A673 (cell line): ENCODE measurements at regions not wholly inside any gene's neighbourhood (a gene's known extent, or its start where the extent isn't known, plus 50 kb on each side); places are given as distances from the start of the nearest gene placed in this dataset.

ENCODE experiments used
- BruUV-seq: library from RNA; stranded (reverse); fragments of 400-500 nt; replicated peaks from 2 replicates; lab custom pipeline; 2021; lab: Mats Ljungman, UMichigan
- CTCF ChIA-PET: fragments of 300-600 bp; sonication (Branson Sonifier 250); formaldehyde crosslinking; loops from one replicate; lab custom pipeline; 2022; ENCODE audit warnings: antibody characterized with exemption; lab: Charles Lee
- POLR2A ChIA-PET: fragments of 300-600 bp; sonication (Branson Sonifier 250); formaldehyde crosslinking; loops from one replicate; lab custom pipeline; 2022; ENCODE audit warnings: antibody characterized with exemption; ENCODE audit not compliant: low non-redundant PET; lab: Charles Lee
- DNase-seq: peaks from one replicate; pipeline ENCODE4 v3.0.0-alpha.2; 2015; ENCODE audit warnings: low spot score
- H3K27ac ChIP-seq: fragments of 200-600 bp; sonication (generic); 2 replicates; pipeline ENCODE4 v1.5.1; 2016; ENCODE audit warnings: mixed run types, low read depth, mild to moderate bottlenecking, mixed read lengths, antibody characterized with exemption, low read length; ENCODE audit not compliant: poor library complexity, severe bottlenecking
- H3K27me3 ChIP-seq: fragments of 200-600 bp; sonication (generic); replicated peaks from 2 replicates; pipeline ENCODE4 v1.6.1; 2017; ENCODE audit warnings: mixed run types, low read depth, mild to moderate bottlenecking, mixed read lengths, antibody characterized with exemption, low read length; ENCODE audit not compliant: insufficient read depth, poor library complexity
- H3K36me3 ChIP-seq: fragments of 200-600 bp; sonication (generic); 2 replicates; pipeline ENCODE4 v1.6.1; 2016; ENCODE audit warnings: mixed run types, mild to moderate bottlenecking, mixed read lengths, antibody characterized with exemption, low read length; ENCODE audit not compliant: insufficient read depth, poor library complexity, severe bottlenecking
- H3K4me1 ChIP-seq: fragments of 200-600 bp; sonication (generic); 2 replicates; pipeline ENCODE4 v1.6.1; 2017; ENCODE audit warnings: mixed run types, mild to moderate bottlenecking, mixed read lengths, antibody characterized with exemption, low read length; ENCODE audit not compliant: insufficient read depth, poor library complexity, severe bottlenecking
- H3K4me3 ChIP-seq: fragments of 200-600 bp; sonication (generic); 2 replicates; pipeline ENCODE4 v1.5.1; 2016; ENCODE audit warnings: low read depth, mixed run types, mild to moderate bottlenecking, mixed read lengths, low read length; ENCODE audit not compliant: poor library complexity, severe bottlenecking
- H3K9me3 ChIP-seq: fragments of 200-600 bp; sonication (generic); 2 replicates; pipeline ENCODE4 v1.6.1; 2016; ENCODE audit warnings: mixed run types, low read depth, mild to moderate bottlenecking, mixed read lengths, antibody characterized with exemption, low read length; ENCODE audit not compliant: poor library complexity, severe bottlenecking
- EZH2 ChIP-seq: fragments of 200-600 bp; sonication (generic); IDR thresholded peaks from 2 replicates; pipeline ENCODE4 v1.6.1; 2017; ENCODE audit warnings: borderline replicate concordance, low read depth, mild to moderate bottlenecking, mixed read lengths, antibody characterized with exemption, low read length; ENCODE audit not compliant: poor library complexity, severe bottlenecking
- intact Hi-C: fragments of 100-400 bp; cut with micrococcal nuclease; formaldehyde crosslinking; loops from one replicate; pipeline ENCODE4 v1.10.0; 2022; ENCODE audit not compliant: unreplicated experiment
- TF ChIP-seq, protein P1 (sequence below): fragments of 300-800, 200-600 bp; sonication (generic); conservative IDR thresholded peaks from 2 replicates; pipeline ENCODE4 v1.5.1; 2017; ENCODE audit warnings: low read depth, mild to moderate bottlenecking, antibody characterized with exemption, low read length, moderate library complexity, mixed read lengths

DNA sequence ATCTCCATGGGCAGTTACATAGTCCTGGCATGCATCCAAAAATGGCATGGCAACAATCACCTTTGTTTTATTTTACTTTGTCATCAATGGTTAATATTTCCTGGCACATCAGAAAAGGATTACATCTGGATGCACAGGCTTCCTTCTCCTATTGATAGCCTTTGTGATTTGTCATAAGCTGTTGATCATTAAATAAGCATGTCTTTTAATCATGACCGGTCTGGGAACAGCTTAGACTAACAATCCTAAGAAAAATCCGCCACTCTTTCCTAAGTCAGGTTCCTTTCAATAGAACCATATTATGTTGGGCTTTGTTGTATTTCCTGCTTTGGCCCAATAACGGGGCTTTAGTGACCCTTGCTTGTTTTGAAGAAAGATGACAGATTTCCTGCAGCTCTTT, 330.6 kb downstream of the DUSP10 start:
- Histone ChIP-seq H3K27me3 (no peaks in the 10 kb centered on the region), H3K9me3 (no peaks in the 10 kb centered on the region), H3K36me3 (no peaks in the 10 kb centered on the region), H3K27ac (no peak overlapping the region), H3K4me1 (no peaks in the 10 kb centered on the region), H3K4me3 (no peak overlapping the region)
- no TSS peak for BruUV-seq
- ChIA-PET CTCF (no interaction called here), POLR2A (no interaction called here)
- no peak for TF ChIP-seq EZH2
- TF ChIP-seq, protein P1, sequence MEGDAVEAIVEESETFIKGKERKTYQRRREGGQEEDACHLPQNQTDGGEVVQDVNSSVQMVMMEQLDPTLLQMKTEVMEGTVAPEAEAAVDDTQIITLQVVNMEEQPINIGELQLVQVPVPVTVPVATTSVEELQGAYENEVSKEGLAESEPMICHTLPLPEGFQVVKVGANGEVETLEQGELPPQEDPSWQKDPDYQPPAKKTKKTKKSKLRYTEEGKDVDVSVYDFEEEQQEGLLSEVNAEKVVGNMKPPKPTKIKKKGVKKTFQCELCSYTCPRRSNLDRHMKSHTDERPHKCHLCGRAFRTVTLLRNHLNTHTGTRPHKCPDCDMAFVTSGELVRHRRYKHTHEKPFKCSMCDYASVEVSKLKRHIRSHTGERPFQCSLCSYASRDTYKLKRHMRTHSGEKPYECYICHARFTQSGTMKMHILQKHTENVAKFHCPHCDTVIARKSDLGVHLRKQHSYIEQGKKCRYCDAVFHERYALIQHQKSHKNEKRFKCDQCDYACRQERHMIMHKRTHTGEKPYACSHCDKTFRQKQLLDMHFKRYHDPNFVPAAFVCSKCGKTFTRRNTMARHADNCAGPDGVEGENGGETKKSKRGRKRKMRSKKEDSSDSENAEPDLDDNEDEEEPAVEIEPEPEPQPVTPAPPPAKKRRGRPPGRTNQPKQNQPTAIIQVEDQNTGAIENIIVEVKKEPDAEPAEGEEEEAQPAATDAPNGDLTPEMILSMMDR, result no peak
- no peak for DNase-seq
- intact Hi-C loops, result no loop called here

DNA sequence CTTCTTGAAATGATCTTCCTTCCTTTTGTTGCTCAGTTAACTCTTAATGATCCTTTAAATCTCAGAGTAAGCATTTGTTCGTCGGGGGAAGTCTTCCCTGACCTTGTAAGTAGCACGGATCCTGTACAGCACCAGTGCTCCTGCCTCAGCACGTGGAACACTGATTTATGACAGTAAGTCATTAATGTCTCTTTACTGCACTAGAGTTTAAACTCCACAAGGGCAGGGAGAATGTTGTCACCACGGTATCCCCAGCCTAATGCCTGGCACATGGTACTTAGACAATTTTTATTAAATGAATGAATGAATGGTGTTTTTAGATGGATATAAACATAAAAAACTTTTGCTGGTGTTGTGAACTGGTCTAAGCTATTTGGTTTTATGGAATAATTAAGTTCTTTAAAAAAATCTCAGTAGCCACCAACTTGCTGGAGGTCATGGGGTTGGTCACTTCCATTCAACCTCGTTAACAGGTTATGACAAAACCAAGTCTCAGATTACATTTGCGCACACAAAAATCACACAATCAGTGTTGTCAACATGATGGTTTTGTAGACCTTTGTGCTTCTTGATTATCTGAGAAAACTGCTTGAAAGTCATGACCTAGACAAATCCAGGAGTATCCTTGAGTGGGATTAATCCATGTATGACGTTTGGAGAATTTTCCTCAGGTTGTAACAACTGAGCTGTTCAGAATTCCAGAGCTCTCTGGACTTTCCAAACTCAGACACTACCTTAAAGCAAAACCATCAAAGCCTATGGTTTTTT, 326.9 kb downstream of the DUSP10 start:
- Histone ChIP-seq H3K27me3 (no peaks in the 10 kb centered on the region), H3K4me3 (no peak overlapping the region), H3K27ac (no peak overlapping the region), H3K4me1 (no peaks in the 10 kb centered on the region), H3K36me3 (no peaks in the 10 kb centered on the region), H3K9me3 (no peaks in the 10 kb centered on the region)
- no TSS peak for BruUV-seq
- POLR2A ChIA-PET, result no interaction called here
- intact Hi-C loops, result no loop called here
- CTCF ChIA-PET, result no interaction called here
- TF ChIP-seq, protein P1, result no peak
- TF ChIP-seq EZH2, result no peak
- DNase-seq, result no peak

DNA sequence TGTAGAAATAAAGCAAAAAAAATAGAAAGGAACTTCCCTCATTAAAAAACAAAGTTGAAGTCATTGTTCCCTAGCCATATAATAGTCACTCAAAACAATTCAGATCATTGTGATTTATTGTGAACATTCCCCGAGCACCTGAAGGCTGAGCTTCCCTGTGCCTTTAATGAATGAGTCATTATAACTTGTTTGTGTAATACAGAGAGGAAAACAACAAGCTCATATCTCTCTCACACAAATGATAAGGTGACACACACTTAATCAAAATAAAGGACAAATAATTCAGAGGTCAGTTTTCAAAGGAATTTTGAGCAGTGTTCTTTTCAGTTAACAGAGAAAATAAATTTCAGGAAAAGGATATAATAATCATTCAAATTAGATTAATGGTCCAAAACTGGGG, 326.2 kb downstream of the DUSP10 start:
- POLR2A ChIA-PET, result no interaction called here
- H3K4me3 ChIP-seq, result no peak overlapping the region
- no peaks in the 10 kb centered on the region for H3K27me3 ChIP-seq
- CTCF ChIA-PET, result no interaction called here
- no peaks in the 10 kb centered on the region for H3K9me3 ChIP-seq
- H3K4me1 ChIP-seq, result no peaks in the 10 kb centered on the region
- no peaks in the 10 kb centered on the region for H3K36me3 ChIP-seq
- DNase-seq, result no peak
- intact Hi-C loops, result no loop called here
- TF ChIP-seq EZH2, result no peak
- TF ChIP-seq, protein P1, result no peak
- no peak overlapping the region for H3K27ac ChIP-seq
- no TSS peak for BruUV-seq
